ENCODE measurements at regions not wholly inside any gene's neighbourhood (a gene's known extent, or its start where the extent isn't known, plus 50 kb on each side); places are given as distances from the start of the nearest gene placed in this dataset.

DNA sequence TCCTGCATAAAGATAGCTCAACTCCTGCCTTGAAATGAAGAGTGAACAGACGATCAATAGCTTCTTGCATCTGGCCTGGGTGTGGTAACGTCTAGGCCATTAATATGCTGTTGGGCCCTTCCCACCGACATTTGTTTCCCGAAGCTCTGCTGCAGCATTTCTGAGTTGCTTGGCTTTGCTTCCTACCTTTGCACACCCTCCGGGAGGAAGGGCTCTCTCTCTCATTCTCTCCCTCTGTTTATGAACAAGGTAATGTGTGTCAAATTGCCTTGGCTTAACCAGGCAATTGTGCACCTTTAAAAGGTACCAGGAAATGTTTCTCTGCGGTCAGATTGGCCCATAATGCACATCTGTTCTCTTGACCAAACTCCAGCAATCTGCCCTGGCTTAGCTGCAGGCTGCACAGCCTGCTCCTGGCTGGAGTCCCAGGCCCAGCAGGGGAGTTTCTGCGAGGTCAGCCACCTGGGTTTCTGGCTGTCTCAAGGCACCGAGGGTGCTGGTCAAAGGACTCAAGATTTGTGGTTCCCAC is 223.7 kb downstream of the SNX10 start:
- no peaks in the 10 kb centered on the region for H3K36me3 ChIP-seq
- TF ChIP-seq, protein P1, sequence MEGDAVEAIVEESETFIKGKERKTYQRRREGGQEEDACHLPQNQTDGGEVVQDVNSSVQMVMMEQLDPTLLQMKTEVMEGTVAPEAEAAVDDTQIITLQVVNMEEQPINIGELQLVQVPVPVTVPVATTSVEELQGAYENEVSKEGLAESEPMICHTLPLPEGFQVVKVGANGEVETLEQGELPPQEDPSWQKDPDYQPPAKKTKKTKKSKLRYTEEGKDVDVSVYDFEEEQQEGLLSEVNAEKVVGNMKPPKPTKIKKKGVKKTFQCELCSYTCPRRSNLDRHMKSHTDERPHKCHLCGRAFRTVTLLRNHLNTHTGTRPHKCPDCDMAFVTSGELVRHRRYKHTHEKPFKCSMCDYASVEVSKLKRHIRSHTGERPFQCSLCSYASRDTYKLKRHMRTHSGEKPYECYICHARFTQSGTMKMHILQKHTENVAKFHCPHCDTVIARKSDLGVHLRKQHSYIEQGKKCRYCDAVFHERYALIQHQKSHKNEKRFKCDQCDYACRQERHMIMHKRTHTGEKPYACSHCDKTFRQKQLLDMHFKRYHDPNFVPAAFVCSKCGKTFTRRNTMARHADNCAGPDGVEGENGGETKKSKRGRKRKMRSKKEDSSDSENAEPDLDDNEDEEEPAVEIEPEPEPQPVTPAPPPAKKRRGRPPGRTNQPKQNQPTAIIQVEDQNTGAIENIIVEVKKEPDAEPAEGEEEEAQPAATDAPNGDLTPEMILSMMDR (IDR thresholded peaks at IDR 0.05) = no peak
- no peak for TF ChIP-seq POLR2A (IDR thresholded peaks at IDR 0.05)
- intact Hi-C loops (cut with DNase I) = no loop called here
- WGBS, 2 donors = 52 to 57% methylated on average over 6 of the region's 8 CpGs
- H3K27ac ChIP-seq = no peak overlapping the region
- H3K27me3 ChIP-seq = peaks cover 0 to 31% (median 0%) of the 10 kb centered on the region in 4 donors
- no peak overlapping the region for H3K4me3 ChIP-seq
- H3K9me3 ChIP-seq = no peaks in the 10 kb centered on the region
- DNase-seq = no peak
- H3K4me1 ChIP-seq = no peaks in the 10 kb centered on the region

DNA sequence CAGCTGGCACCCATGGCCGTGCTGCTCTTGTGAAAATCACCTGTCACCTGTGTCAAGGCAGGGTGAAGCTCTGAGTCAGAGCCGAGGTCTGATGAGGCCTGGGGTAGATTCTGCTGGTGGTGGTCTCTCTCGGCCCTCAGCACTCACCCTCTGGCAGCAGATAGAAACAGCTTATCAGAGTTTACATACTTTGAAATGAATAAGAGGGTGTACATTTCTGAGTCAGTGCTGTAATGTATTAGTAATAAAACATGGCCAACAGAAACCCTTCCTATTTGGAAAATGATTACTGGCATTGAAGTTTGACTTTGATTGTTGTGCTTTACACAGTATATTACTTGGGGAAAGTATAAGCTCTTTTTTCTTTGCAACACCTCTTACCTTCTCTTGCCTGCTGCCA is 228.8 kb downstream of the SNX10 start:
- no peak for TF ChIP-seq POLR2A (IDR thresholded peaks at IDR 0.05)
- TF ChIP-seq, protein P1 (IDR thresholded peaks at IDR 0.05) = no peak
- Histone ChIP-seq H3K36me3 (no peaks in the 10 kb centered on the region), H3K4me1 (no peaks in the 10 kb centered on the region), H3K27ac (no peak overlapping the region), H3K9me3 (no peaks in the 10 kb centered on the region), H3K27me3 (peaks cover 0 to 5% (median 0%) of the 10 kb centered on the region in 4 donors), H3K4me3 (no peak overlapping the region)
- intact Hi-C loops (cut with DNase I) = no loop called here
- 53 to 54% methylated on average over 3 of the region's 3 CpGs for WGBS, 2 donors
- DNase-seq = no peak

DNA sequence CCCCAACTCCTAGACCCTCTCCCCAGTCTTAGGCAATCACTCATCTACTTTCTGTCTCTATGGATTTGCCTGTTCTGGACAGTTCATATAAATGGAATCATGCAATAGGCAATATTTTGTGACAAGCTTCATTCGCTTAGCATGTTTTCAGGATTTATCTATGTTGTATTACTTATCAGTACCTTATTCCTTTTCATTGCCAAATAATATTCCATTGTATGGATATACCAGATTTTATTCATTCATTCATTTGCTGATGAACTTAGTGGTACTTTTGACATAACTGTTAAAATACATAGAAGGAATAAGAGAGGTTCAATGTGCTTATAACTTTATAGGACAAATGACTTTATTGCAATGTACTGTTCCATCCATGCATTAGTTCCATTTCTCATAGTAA is 231.0 kb downstream of the SNX10 start:
- DNase-seq = no peak
- H3K27me3 ChIP-seq = peaks cover 0 to 13% (median 0%) of the 10 kb centered on the region in 4 donors
- WGBS, 2 donors = 91 to 96% methylated on average over 1 of the region's 1 CpG
- H3K36me3 ChIP-seq = no peaks in the 10 kb centered on the region
- no peaks in the 10 kb centered on the region for H3K4me1 ChIP-seq
- no peak overlapping the region for H3K4me3 ChIP-seq
- TF ChIP-seq, protein P1 (IDR thresholded peaks at IDR 0.05) = no peak
- no peak for TF ChIP-seq POLR2A (IDR thresholded peaks at IDR 0.05)
- H3K9me3 ChIP-seq = no peaks in the 10 kb centered on the region
- no peak overlapping the region for H3K27ac ChIP-seq
- intact Hi-C loops (cut with DNase I) = no loop called here

DNA sequence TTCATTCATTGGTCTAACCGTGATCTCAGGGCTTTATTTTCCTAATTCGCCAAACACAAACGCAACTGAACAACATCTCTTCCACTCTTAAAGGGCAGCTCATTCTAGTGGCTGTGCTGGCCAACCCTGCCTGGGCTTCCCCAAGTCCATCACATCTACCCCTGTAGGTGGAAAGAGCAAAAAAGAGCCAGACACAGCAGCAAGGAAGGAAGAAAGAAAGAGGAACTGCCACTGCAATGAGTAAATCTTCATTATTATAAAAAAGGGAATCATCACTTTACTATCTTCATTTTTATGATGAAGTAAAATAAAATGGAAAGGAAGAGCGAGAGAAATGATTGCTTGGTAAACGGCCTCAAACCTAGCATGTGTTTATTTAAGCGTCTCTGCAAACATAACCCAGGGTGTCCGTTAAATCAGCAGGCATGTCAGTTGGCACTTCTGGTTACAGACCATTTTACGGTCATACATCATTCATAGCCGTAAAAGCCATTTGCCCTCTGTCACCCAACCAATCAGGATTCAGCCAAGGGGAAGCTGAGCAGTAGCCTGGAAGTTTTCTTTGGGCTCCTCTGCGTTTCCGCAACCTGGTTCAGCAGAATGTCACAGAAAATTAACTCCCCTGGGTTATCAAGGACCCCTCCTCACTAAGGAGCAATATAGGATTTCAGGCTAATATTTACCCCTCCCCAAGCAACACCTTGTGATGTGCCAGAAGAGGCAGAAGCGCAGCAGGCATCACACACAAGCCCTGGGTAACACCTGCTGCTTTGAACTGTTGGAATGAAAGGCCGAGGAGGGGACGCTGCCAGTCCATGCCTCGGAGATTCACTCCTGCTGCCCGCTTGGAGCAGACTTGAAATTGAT is 234.0 kb downstream of the SNX10 start:
- WGBS, 2 donors = 59 to 68% methylated on average over 16 of the region's 16 CpGs
- peaks cover 0 to 14% (median 0%) of the 10 kb centered on the region in 4 donors for H3K27me3 ChIP-seq
- H3K27ac ChIP-seq = no peak overlapping the region
- intact Hi-C loops (cut with DNase I) = no loop called here
- no peak for TF ChIP-seq POLR2A (IDR thresholded peaks at IDR 0.05)
- TF ChIP-seq, protein P1 (IDR thresholded peaks at IDR 0.05) = no peak
- no peak overlapping the region for H3K4me3 ChIP-seq
- no peaks in the 10 kb centered on the region for H3K9me3 ChIP-seq
- no peak for DNase-seq
- no peaks in the 10 kb centered on the region for H3K4me1 ChIP-seq
- H3K36me3 ChIP-seq = no peaks in the 10 kb centered on the region

DNA sequence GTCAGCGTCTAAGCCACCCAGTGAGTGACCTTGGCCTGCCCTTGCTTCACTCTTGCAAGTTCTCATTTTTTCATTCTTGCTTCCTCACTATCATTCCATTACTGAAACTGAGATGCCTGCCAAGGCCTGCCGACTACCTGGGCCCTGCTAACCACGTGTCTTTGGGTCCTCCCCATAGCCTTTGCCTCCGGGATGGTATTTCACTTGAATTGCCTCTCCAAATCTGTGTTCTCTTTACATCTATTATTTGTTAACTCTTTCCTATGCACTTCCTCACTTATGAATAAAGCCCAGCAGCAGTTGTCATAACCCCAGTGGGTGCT is 234.6 kb downstream of the SNX10 start:
- TF ChIP-seq, protein P1 (IDR thresholded peaks at IDR 0.05) = no peak
- no peak for TF ChIP-seq POLR2A (IDR thresholded peaks at IDR 0.05)

More for the DNA sequence above, 234.6 kb downstream of the SNX10 start:
- WGBS, 2 donors = 33 to 48% methylated on average over 4 of the region's 4 CpGs
- Histone ChIP-seq H3K27me3 (peaks cover 0 to 19% (median 0%) of the 10 kb centered on the region in 4 donors), H3K9me3 (no peaks in the 10 kb centered on the region), H3K27ac (no peak overlapping the region), H3K4me1 (no peaks in the 10 kb centered on the region), H3K36me3 (no peaks in the 10 kb centered on the region), H3K4me3 (no peak overlapping the region)
- intact Hi-C loops (cut with DNase I) = no loop called here
- no peak for DNase-seq

All from esophagus squamous epithelium (tissue), 5 donors.